A673 (cell line): ENCODE measurements at regions not wholly inside any gene's neighbourhood (a gene's known extent, or its start where the extent isn't known, plus 50 kb on each side); places are given as distances from the start of the nearest gene placed in this dataset.
"Not testable (repeated sequence)": the region's sequence is repeated elsewhere in the genome, so short reads cannot be mapped to it uniquely, and the experiment has no call there.

Experiments
- BruUV-seq: library from RNA; stranded (reverse); fragments of 400-500 nt; replicated peaks from 2 replicates; lab custom pipeline; 2021; lab: Mats Ljungman, UMichigan
- CTCF ChIA-PET: fragments of 300-600 bp; sonication (Branson Sonifier 250); formaldehyde crosslinking; loops from one replicate; lab custom pipeline; 2022; ENCODE audit warnings: antibody characterized with exemption; lab: Charles Lee
- POLR2A ChIA-PET: fragments of 300-600 bp; sonication (Branson Sonifier 250); formaldehyde crosslinking; loops from one replicate; lab custom pipeline; 2022; ENCODE audit warnings: antibody characterized with exemption; ENCODE audit not compliant: low non-redundant PET; lab: Charles Lee
- DNase-seq: peaks from one replicate; pipeline ENCODE4 v3.0.0-alpha.2; 2015; ENCODE audit warnings: low spot score
- H3K27ac ChIP-seq: fragments of 200-600 bp; sonication (generic); 2 replicates; pipeline ENCODE4 v1.5.1; 2016; ENCODE audit warnings: mixed run types, low read depth, mild to moderate bottlenecking, mixed read lengths, antibody characterized with exemption, low read length; ENCODE audit not compliant: poor library complexity, severe bottlenecking
- H3K27me3 ChIP-seq: fragments of 200-600 bp; sonication (generic); replicated peaks from 2 replicates; pipeline ENCODE4 v1.6.1; 2017; ENCODE audit warnings: mixed run types, low read depth, mild to moderate bottlenecking, mixed read lengths, antibody characterized with exemption, low read length; ENCODE audit not compliant: insufficient read depth, poor library complexity
- H3K36me3 ChIP-seq: fragments of 200-600 bp; sonication (generic); 2 replicates; pipeline ENCODE4 v1.6.1; 2016; ENCODE audit warnings: mixed run types, mild to moderate bottlenecking, mixed read lengths, antibody characterized with exemption, low read length; ENCODE audit not compliant: insufficient read depth, poor library complexity, severe bottlenecking
- H3K4me1 ChIP-seq: fragments of 200-600 bp; sonication (generic); 2 replicates; pipeline ENCODE4 v1.6.1; 2017; ENCODE audit warnings: mixed run types, mild to moderate bottlenecking, mixed read lengths, antibody characterized with exemption, low read length; ENCODE audit not compliant: insufficient read depth, poor library complexity, severe bottlenecking
- H3K4me3 ChIP-seq: fragments of 200-600 bp; sonication (generic); 2 replicates; pipeline ENCODE4 v1.5.1; 2016; ENCODE audit warnings: low read depth, mixed run types, mild to moderate bottlenecking, mixed read lengths, low read length; ENCODE audit not compliant: poor library complexity, severe bottlenecking
- H3K9me3 ChIP-seq: fragments of 200-600 bp; sonication (generic); 2 replicates; pipeline ENCODE4 v1.6.1; 2016; ENCODE audit warnings: mixed run types, low read depth, mild to moderate bottlenecking, mixed read lengths, antibody characterized with exemption, low read length; ENCODE audit not compliant: poor library complexity, severe bottlenecking
- CTCF ChIP-seq: fragments of 300-800, 200-600 bp; sonication (generic); conservative IDR thresholded peaks from 2 replicates; pipeline ENCODE4 v1.5.1; 2017; ENCODE audit warnings: low read depth, mild to moderate bottlenecking, antibody characterized with exemption, low read length, moderate library complexity, mixed read lengths
- EZH2 ChIP-seq: fragments of 200-600 bp; sonication (generic); IDR thresholded peaks from 2 replicates; pipeline ENCODE4 v1.6.1; 2017; ENCODE audit warnings: borderline replicate concordance, low read depth, mild to moderate bottlenecking, mixed read lengths, antibody characterized with exemption, low read length; ENCODE audit not compliant: poor library complexity, severe bottlenecking
- intact Hi-C: fragments of 100-400 bp; cut with micrococcal nuclease; formaldehyde crosslinking; loops from one replicate; pipeline ENCODE4 v1.10.0; 2022; ENCODE audit not compliant: unreplicated experiment

GRCh38 chr13:62721893-62722292 is 1306.2 kb upstream of the PCDH20 start:
- TF ChIP-seq CTCF (no peak), EZH2 (no peak)
- BruUV-seq: no TSS peak
- POLR2A ChIA-PET: no interaction called here
- Histone ChIP-seq H3K36me3 (no peaks in the 10 kb centered on the region), H3K27ac (no peak overlapping the region), H3K27me3 (no peaks in the 10 kb centered on the region), H3K4me3 (no peak overlapping the region), H3K4me1 (no peaks in the 10 kb centered on the region), H3K9me3 (no peaks in the 10 kb centered on the region)
- intact Hi-C loops: no loop called here
- CTCF ChIA-PET: no interaction called here
- DNase-seq: no peak

- H3K27ac ChIP-seq, H3K27me3 ChIP-seq, H3K4me1 ChIP-seq, H3K4me3 ChIP-seq, intact Hi-C loops, CTCF ChIA-PET, DNase-seq, H3K9me3 ChIP-seq, POLR2A ChIA-PET, H3K36me3 ChIP-seq, BruUV-seq: not testable (repeated sequence)
Observed at GRCh38 chr13:62711948-62712347, 1296.3 kb upstream of the PCDH20 start.

DNA sequence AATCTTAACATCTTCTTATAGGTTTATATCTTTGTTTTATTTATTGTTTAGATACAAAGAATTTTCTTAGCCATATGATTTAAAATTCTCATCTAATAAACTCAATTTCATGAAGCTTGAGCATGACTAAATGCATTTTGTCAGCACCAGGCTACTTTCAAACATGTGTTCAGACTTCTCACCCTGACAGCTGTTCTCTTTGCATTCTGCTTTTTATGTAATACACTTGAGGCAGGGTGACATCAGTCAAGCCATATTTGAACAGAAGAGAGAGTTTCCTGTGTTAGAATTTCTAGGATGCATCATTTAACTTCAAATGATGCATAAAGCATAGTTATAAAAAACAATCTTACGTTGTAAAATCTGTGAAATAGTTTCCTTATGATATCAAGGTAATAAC is 1295.1 kb upstream of the PCDH20 start:
- intact Hi-C loops: no loop called here
- Histone ChIP-seq H3K27ac (no peak overlapping the region), H3K4me3 (no peak overlapping the region), H3K9me3 (no peaks in the 10 kb centered on the region), H3K27me3 (no peaks in the 10 kb centered on the region), H3K4me1 (no peaks in the 10 kb centered on the region), H3K36me3 (no peaks in the 10 kb centered on the region)
- ChIA-PET POLR2A (no interaction called here), CTCF (no interaction called here)
- peak; percentile 3 for DNase-seq
- TF ChIP-seq EZH2: no peak
- no peak for TF ChIP-seq CTCF
- no TSS peak for BruUV-seq

GRCh38 chr13:62706048-62706447 is 1290.4 kb upstream of the PCDH20 start:
- intact Hi-C loops: no loop called here
- POLR2A ChIA-PET: no interaction called here
- CTCF ChIA-PET: no interaction called here
- no peak for DNase-seq
- no peaks in the 10 kb centered on the region for H3K36me3 ChIP-seq
- H3K4me1 ChIP-seq: no peaks in the 10 kb centered on the region
- no peak for TF ChIP-seq CTCF
- TF ChIP-seq EZH2: no peak
- no peak overlapping the region for H3K27ac ChIP-seq
- H3K9me3 ChIP-seq: no peaks in the 10 kb centered on the region
- no peaks in the 10 kb centered on the region for H3K27me3 ChIP-seq
- no peak overlapping the region for H3K4me3 ChIP-seq
- BruUV-seq: no TSS peak
